Ascending aorta (tissue), 2 donors: ENCODE measurements at regions not wholly inside any gene's neighbourhood (a gene's known extent, or its start where the extent isn't known, plus 50 kb on each side); places are given as distances from the start of the nearest gene placed in this dataset.
A peak's percentile ranks its signal among the peaks of the same experiment; 100 is the strongest.

Source experiments
- DNase-seq, 2 donors: peaks; one replicate each; pipeline ENCODE4 v3.0.0-alpha.2; 2019; ENCODE audit warnings: low spot score in 2 of 2
- H3K27ac ChIP-seq, 2 donors: fragments of 200-600 bp; sonication (generic); one replicate each; pipeline ENCODE4 v1.5.1; 2016 to 2017; ENCODE audit warnings: mild to moderate bottlenecking in 1 of 2
- H3K27me3 ChIP-seq: fragments of 200-600 bp; sonication (generic); one replicate; pipeline ENCODE4 v1.5.1; 2017
- H3K36me3 ChIP-seq, 2 donors: fragments of 200-600 bp; sonication (generic); one replicate each; pipeline ENCODE4 v1.5.1; 2016
- H3K4me1 ChIP-seq, 2 donors: fragments of 200-600 bp; sonication (generic); one replicate each; pipeline ENCODE4 v1.5.1; 2016 to 2017; ENCODE audit warnings: mild to moderate bottlenecking in 1 of 2
- H3K4me3 ChIP-seq, 2 donors: fragments of 200-600 bp; sonication (generic); one replicate each; pipeline ENCODE4 v1.5.1; 2016 to 2017; ENCODE audit warnings: mild to moderate bottlenecking in 1 of 2
- H3K9me3 ChIP-seq, 2 donors: fragments of 200-600 bp; sonication (generic); one replicate each; pipeline ENCODE4 v1.5.1; 2016
- CTCF ChIP-seq, 3 experiments: fragments of 200-600 bp in 2 of 3; fragments of 450-650 bp in 1 of 3; sonication (generic) in 2 of 3; IDR thresholded peaks; one replicate each; pipeline ENCODE4 v1.5.1; 2016 to 2019; ENCODE audit warnings: antibody characterized with exemption in 3 of 3, mild to moderate bottlenecking in 1 of 3, moderate library complexity in 1 of 3
- intact Hi-C: fragments of 100-400 bp; cut with DNase I; formaldehyde crosslinking; loops from one replicate; pipeline ENCODE4 v1.15.1; 2023

GRCh38 chr3:65251375-65251774, 563.6 kb upstream of the ADAMTS9 start:
- no peaks in the 10 kb centered on the region for H3K4me1 ChIP-seq
- H3K9me3 ChIP-seq, result no peaks in the 10 kb centered on the region
- intact Hi-C loops, result no loop called here
- H3K36me3 ChIP-seq, result no peaks in the 10 kb centered on the region
- H3K27ac ChIP-seq, result no peak overlapping the region
- no peak for TF ChIP-seq CTCF (IDR thresholded peaks at IDR 0.05)
- no peaks in the 10 kb centered on the region for H3K27me3 ChIP-seq
- H3K4me3 ChIP-seq, result no peak overlapping the region
- DNase-seq, result no peak

GRCh38 chr3:65246561-65246960, 558.8 kb upstream of the ADAMTS9 start:
- intact Hi-C loops, result loop anchor here (10.0 kb wide), 2 partner anchors 562 to 592 kb away; partner anchors contain the start of gene ADAMTS9
- Histone ChIP-seq H3K27ac (no peak overlapping the region), H3K4me3 (no peak overlapping the region), H3K27me3 (no peaks in the 10 kb centered on the region), H3K9me3 (no peaks in the 10 kb centered on the region), H3K4me1 (no peaks in the 10 kb centered on the region), H3K36me3 (no peaks in the 10 kb centered on the region)
- no peak for TF ChIP-seq CTCF (IDR thresholded peaks at IDR 0.05)
- no peak for DNase-seq

- no peaks in the 10 kb centered on the region for H3K27me3 ChIP-seq
- no peak overlapping the region for H3K27ac ChIP-seq
- peak in 2 of 3 experiments; percentile 42 to 63 for TF ChIP-seq CTCF (IDR thresholded peaks at IDR 0.05)
- no peak for DNase-seq
- H3K4me3 ChIP-seq, result no peak overlapping the region
- no peaks in the 10 kb centered on the region for H3K4me1 ChIP-seq
- H3K9me3 ChIP-seq, result no peaks in the 10 kb centered on the region
- no peaks in the 10 kb centered on the region for H3K36me3 ChIP-seq
- intact Hi-C loops, result loop anchor here (10.0 kb wide), 2 partner anchors 561 to 591 kb away; partner anchors contain the start of gene ADAMTS9
These were observed 557.6 kb upstream of the ADAMTS9 start for GRCh38 chr3:65245133-65246063.

GRCh38 chr3:65240366-65240765, 552.6 kb upstream of the ADAMTS9 start:
- Histone ChIP-seq H3K9me3 (no peaks in the 10 kb centered on the region), H3K36me3 (no peaks in the 10 kb centered on the region), H3K27me3 (no peaks in the 10 kb centered on the region), H3K4me1 (no peaks in the 10 kb centered on the region), H3K4me3 (no peak overlapping the region), H3K27ac (no peak overlapping the region)
- TF ChIP-seq CTCF (IDR thresholded peaks at IDR 0.05), result no peak
- intact Hi-C loops, result loop anchor here (10.0 kb wide), 2 partner anchors 556 to 586 kb away; partner anchors contain the start of gene ADAMTS9
- no peak for DNase-seq

- Histone ChIP-seq H3K27ac (no peak overlapping the region), H3K4me3 (no peak overlapping the region), H3K9me3 (no peaks in the 10 kb centered on the region), H3K27me3 (no peaks in the 10 kb centered on the region), H3K36me3 (no peaks in the 10 kb centered on the region), H3K4me1 (no peaks in the 10 kb centered on the region)
- DNase-seq, result no peak
- intact Hi-C loops, result no loop called here
- no peak for TF ChIP-seq CTCF (IDR thresholded peaks at IDR 0.05)
These were observed 550.9 kb upstream of the ADAMTS9 start for GRCh38 chr3:65238652-65239051.
